ENCODE measurements at regions not wholly inside any gene's neighbourhood (a gene's known extent, or its start where the extent isn't known, plus 50 kb on each side); places are given as distances from the start of the nearest gene placed in this dataset.
A peak's percentile ranks its signal among the peaks of the same experiment; 100 is the strongest.

- Histone ChIP-seq H2AFZ (replicated peaks; ENCODE audit: low read length, poor library complexity) (no peak overlapping the region), H4K5ac (ENCODE audit: low read depth, low read length) (no peak overlapping the region), H3K36me3 (ENCODE audit: control insufficient read depth, insufficient read depth, low read length) (no peaks in the 10 kb centered on the region), H3K4ac (ENCODE audit: low read depth, low read length) (no peak overlapping the region), H2AK9ac (replicated peaks; ENCODE audit: low read depth, low read length, poor library complexity) (no peak overlapping the region), H3K4me2 (ENCODE audit: low read depth, low read length) (no peak overlapping the region), H2BK15ac (ENCODE audit: low read depth, low read length) (no peak overlapping the region), H3K79me1 (ENCODE audit: low read depth in 1 of 2, low read length in 2 of 2) (no peaks in the 10 kb centered on the region), H3K4me1 (ENCODE audit: control insufficient read depth, insufficient read depth, low read length) (no peaks in the 10 kb centered on the region), H3K9me3 (ENCODE audit: control insufficient read depth, insufficient read depth, low read length) (no peaks in the 10 kb centered on the region), H3K4me3 (ENCODE audit: insufficient read depth, low read depth, low read length) (no peak overlapping the region), H3K27me3 (ENCODE audit: control insufficient read depth, insufficient read depth, low read length) (no peaks in the 10 kb centered on the region; the same call in 1 of the 2 replicates), H3K56ac (ENCODE audit: extremely low read depth, insufficient read depth, low read length) (no peak overlapping the region), H2AK5ac (ENCODE audit: low read depth, low read length) (no peak overlapping the region), H4K20me1 (ENCODE audit: insufficient read depth, low read length) (no peaks in the 10 kb centered on the region), H3K9me1 (ENCODE audit: insufficient read depth, low read length) (no peaks in the 10 kb centered on the region), H2BK5ac (ENCODE audit: low read depth, low read length, poor library complexity, severe bottlenecking) (no peak overlapping the region), H3K27ac (ENCODE audit: insufficient read depth, low read length) (no peak overlapping the region), H2BK20ac (ENCODE audit: low read depth, low read length) (no peak overlapping the region), H4K91ac (ENCODE audit: insufficient read depth, low read depth, low read length) (no peak overlapping the region), H4K8ac (ENCODE audit: low read depth in 2 of 2, low read length in 2 of 2) (no peak overlapping the region), H3K14ac (replicated peaks; ENCODE audit: low read depth, low read length) (no peak overlapping the region), H3K18ac (ENCODE audit: low read depth, low read length) (no peak overlapping the region), H3K9ac (ENCODE audit: low read depth, low read length) (no peak overlapping the region), H2BK120ac (ENCODE audit: low read depth, low read length) (no peak overlapping the region), H3K23ac (ENCODE audit: low read depth, low read length) (no peak overlapping the region)
- TF ChIP-seq BHLHE40 (IDR thresholded peaks at IDR 0.05; ENCODE audit: low read depth, low read length) = no peak
- TF ChIP-seq CTCF (conservative IDR thresholded peaks at IDR 0.05; ENCODE audit: low read depth, low read length) = peak; percentile 19; the same call in 1 of the 2 replicates
- TF ChIP-seq RFX5 (IDR thresholded peaks at IDR 0.05; ENCODE audit: low read depth, low read length) = no peak
- TF ChIP-seq NFE2L2 (IDR thresholded peaks at IDR 0.05; ENCODE audit: low read depth, low read length) = no peak
- no peak for ATAC-seq (ENCODE audit: low read depth)
- ChIA-PET CTCF (interaction anchor here (1.2 kb wide), 1 partner anchor 10 kb away, joined by 6 read pairs; no protein-coding TSS in a partner anchor), POLR2A (ENCODE audit: unreplicated experiment) (no interaction called here)
- dilution Hi-C loops (cut with HindIII; ENCODE audit: low sequenced_read_pairs, unreplicated experiment) (no loop called here), intact Hi-C loops (cut with micrococcal nuclease) (no loop called here), in situ Hi-C loops (cut with MboI; ENCODE audit: low sequenced_read_pairs) (no loop called here)
- no TSS peak for BruUV-seq (replicated peaks)
- WGBS, 2 experiments (ENCODE audit: extremely low coverage in 2 of 2, insufficient read length in 1 of 2) = no CpG with 5 or more reads among the region's 2 CpGs
- no peak for DNase-seq
These were observed 99.1 kb upstream of the SMAD3 start for GRCh38 chr15:66966256-66966655.
